Esophagus squamous epithelium (tissue), 4 donors: ENCODE measurements at regions not wholly inside any gene's neighbourhood (a gene's known extent, or its start where the extent isn't known, plus 50 kb on each side); places are given as distances from the start of the nearest gene placed in this dataset.

ENCODE experiments used
- CTCF ChIP-seq, 6 experiments: fragments of 450-650 bp in 4 of 6; fragments of 200-600 bp in 2 of 6; sonication (generic) in 2 of 6; IDR thresholded peaks; one replicate each; pipeline ENCODE4 v1.5.1; 2016 to 2019; ENCODE audit warnings: antibody characterized with exemption in 6 of 6, mild to moderate bottlenecking in 4 of 6, moderate library complexity in 4 of 6
- POLR2A ChIP-seq, 4 donors: fragments of 450-650 bp; IDR thresholded peaks; one replicate each; pipeline ENCODE4 v1.6.1; 2017; ENCODE audit warnings: antibody characterized with exemption in 4 of 4, mild to moderate bottlenecking in 4 of 4, moderate library complexity in 3 of 4

GRCh38 chr6:86508230-86508629 is 429.1 kb upstream of the HTR1E start:
- no peak for TF ChIP-seq POLR2A (IDR thresholded peaks at IDR 0.05)
- no peak for TF ChIP-seq CTCF (IDR thresholded peaks at IDR 0.05)
